Left lung (tissue), 4 donors: ENCODE measurements at regions not wholly inside any gene's neighbourhood (a gene's known extent, or its start where the extent isn't known, plus 50 kb on each side); places are given as distances from the start of the nearest gene placed in this dataset.

Experiments used
- ATAC-seq: fragments of 200-7000 bp; cut with Tn5 transposase; one replicate; pipeline ENCODE4 v1.9.1; 2020; ENCODE audit warnings: moderate library complexity
- DNase-seq, 4 donors: peaks; one replicate each; pipeline ENCODE4 v3.0.0-alpha.2; 2013 to 2020
- H3K27ac ChIP-seq, 2 donors: fragments of 200-600 bp; sonication (generic) in 1 of 2; one replicate each; pipeline versions ENCODE4 v1.5.0 to v1.8.0; 2020 to 2021
- H3K27me3 ChIP-seq, 2 donors: fragments of 200-600 bp; sonication (generic) in 1 of 2; one replicate each; pipeline versions ENCODE4 v1.5.0 to v1.8.0; 2020 to 2021
- H3K36me3 ChIP-seq, 2 donors: fragments of 200-600 bp; sonication (generic) in 1 of 2; one replicate each; pipeline versions ENCODE4 v1.5.0 to v1.8.0; 2020 to 2021
- H3K4me1 ChIP-seq, 2 donors: fragments of 200-600 bp; one replicate each; pipeline ENCODE4 v1.8.0; 2021
- H3K4me3 ChIP-seq, 2 donors: fragments of 200-600 bp; sonication (generic) in 1 of 2; one replicate each; pipeline versions ENCODE4 v1.5.0 to v1.8.0; 2020 to 2021; ENCODE audit warnings: mild to moderate bottlenecking in 1 of 2
- H3K9me3 ChIP-seq, 2 donors: fragments of 200-600 bp; sonication (generic) in 1 of 2; one replicate each; pipeline versions ENCODE4 v1.5.0 to v1.8.0; 2020 to 2021
- CTCF ChIP-seq, 2 donors: fragments of 200-600 bp; sonication (generic) in 1 of 2; IDR thresholded peaks; one replicate each; pipeline versions ENCODE4 v1.5.0 to v1.8.0; 2021; ENCODE audit warnings: antibody characterized with exemption in 2 of 2
- intact Hi-C, 2 donors: fragments of 100-400 bp; cut with DNase I; formaldehyde crosslinking; loops; one replicate each; pipeline versions ENCODE4 v1.11.2 to v1.14.2; 2022
- donor health status: DM: no; HTN: yes; CAD: no.
- donor health status: DM: no; HTN: no; CAD: no.

- Histone ChIP-seq H3K4me1 (no peaks in the 10 kb centered on the region), H3K27me3 (no peaks in the 10 kb centered on the region), H3K9me3 (no peaks in the 10 kb centered on the region), H3K27ac (no peak overlapping the region), H3K4me3 (no peak overlapping the region), H3K36me3 (no peaks in the 10 kb centered on the region)
- intact Hi-C loops, result no loop called here
- ATAC-seq, result no peak
- no peak for TF ChIP-seq CTCF (IDR thresholded peaks at IDR 0.05)
- no peak for DNase-seq
These were observed 980.6 kb downstream of the VRK1 start for GRCh38 chr14:97777622-97778355.

GRCh38 chr14:97779140-97779539 lies 982.0 kb downstream of the VRK1 start:
- Histone ChIP-seq H3K27ac (no peak overlapping the region), H3K36me3 (no peaks in the 10 kb centered on the region), H3K27me3 (no peaks in the 10 kb centered on the region), H3K4me1 (no peaks in the 10 kb centered on the region), H3K4me3 (no peak overlapping the region), H3K9me3 (no peaks in the 10 kb centered on the region)
- DNase-seq (no peak), ATAC-seq (no peak)
- intact Hi-C loops, result no loop called here
- TF ChIP-seq CTCF (IDR thresholded peaks at IDR 0.05), result no peak

- intact Hi-C loops, result no loop called here
- no peaks in the 10 kb centered on the region for H3K9me3 ChIP-seq
- no peak for TF ChIP-seq CTCF (IDR thresholded peaks at IDR 0.05)
- ATAC-seq (no peak), DNase-seq (no peak)
- H3K27ac ChIP-seq, result no peak overlapping the region
- no peaks in the 10 kb centered on the region for H3K27me3 ChIP-seq
- H3K4me1 ChIP-seq, result no peaks in the 10 kb centered on the region
- H3K36me3 ChIP-seq, result no peaks in the 10 kb centered on the region
- H3K4me3 ChIP-seq, result no peak overlapping the region
These were observed 983.6 kb downstream of the VRK1 start for GRCh38 chr14:97780804-97781203.

- intact Hi-C loops, result no loop called here
These were observed 984.8 kb downstream of the VRK1 start for GRCh38 chr14:97781961-97782360.

More at GRCh38 chr14:97781961-97782360, 984.8 kb downstream of the VRK1 start:
- Histone ChIP-seq H3K9me3 (no peaks in the 10 kb centered on the region), H3K36me3 (no peaks in the 10 kb centered on the region), H3K4me1 (no peaks in the 10 kb centered on the region), H3K4me3 (no peak overlapping the region), H3K27ac (no peak overlapping the region), H3K27me3 (no peaks in the 10 kb centered on the region)
- DNase-seq (no peak), ATAC-seq (no peak)
- TF ChIP-seq CTCF (IDR thresholded peaks at IDR 0.05), result no peak
